Left lung (tissue), 4 donors: ENCODE measurements at regions not wholly inside any gene's neighbourhood (a gene's known extent, or its start where the extent isn't known, plus 50 kb on each side); places are given as distances from the start of the nearest gene placed in this dataset.
A peak's percentile ranks its signal among the peaks of the same experiment; 100 is the strongest.

Experiments
- ATAC-seq: fragments of 200-7000 bp; cut with Tn5 transposase; one replicate; pipeline ENCODE4 v1.9.1; 2020; ENCODE audit warnings: moderate library complexity
- DNase-seq, 4 donors: peaks; one replicate each; pipeline ENCODE4 v3.0.0-alpha.2; 2013 to 2020
- H3K27ac ChIP-seq, 2 donors: fragments of 200-600 bp; sonication (generic) in 1 of 2; one replicate each; pipeline versions ENCODE4 v1.5.0 to v1.8.0; 2020 to 2021
- H3K27me3 ChIP-seq, 2 donors: fragments of 200-600 bp; sonication (generic) in 1 of 2; one replicate each; pipeline versions ENCODE4 v1.5.0 to v1.8.0; 2020 to 2021
- H3K36me3 ChIP-seq, 2 donors: fragments of 200-600 bp; sonication (generic) in 1 of 2; one replicate each; pipeline versions ENCODE4 v1.5.0 to v1.8.0; 2020 to 2021
- H3K4me1 ChIP-seq, 2 donors: fragments of 200-600 bp; one replicate each; pipeline ENCODE4 v1.8.0; 2021
- H3K4me3 ChIP-seq, 2 donors: fragments of 200-600 bp; sonication (generic) in 1 of 2; one replicate each; pipeline versions ENCODE4 v1.5.0 to v1.8.0; 2020 to 2021; ENCODE audit warnings: mild to moderate bottlenecking in 1 of 2
- H3K9me3 ChIP-seq, 2 donors: fragments of 200-600 bp; sonication (generic) in 1 of 2; one replicate each; pipeline versions ENCODE4 v1.5.0 to v1.8.0; 2020 to 2021
- CTCF ChIP-seq, 2 donors: fragments of 200-600 bp; sonication (generic) in 1 of 2; IDR thresholded peaks; one replicate each; pipeline versions ENCODE4 v1.5.0 to v1.8.0; 2021; ENCODE audit warnings: antibody characterized with exemption in 2 of 2
- intact Hi-C, 2 donors: fragments of 100-400 bp; cut with DNase I; formaldehyde crosslinking; loops; one replicate each; pipeline versions ENCODE4 v1.11.2 to v1.14.2; 2022
- donor health status: DM: no; HTN: yes; CAD: no.
- donor health status: DM: no; HTN: no; CAD: no.

DNA sequence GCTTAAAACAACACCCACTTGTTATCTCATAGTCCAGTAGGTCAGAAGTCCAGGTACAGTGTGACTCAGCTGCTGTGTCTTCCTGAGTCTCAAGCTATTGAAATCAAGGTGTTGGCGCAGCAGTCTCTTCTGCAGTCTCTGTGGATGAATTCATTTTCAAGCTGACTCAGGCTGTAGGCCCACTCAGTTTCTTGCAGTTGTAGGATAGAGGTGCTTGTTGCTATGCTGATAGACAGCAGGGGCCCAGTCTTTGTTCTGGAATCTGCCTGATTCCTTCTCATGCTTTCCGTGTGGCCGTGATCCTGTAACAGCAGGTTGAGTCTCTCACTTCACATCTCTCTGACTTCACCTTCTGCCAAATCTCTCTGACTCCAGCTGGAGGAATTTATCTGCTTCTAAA, 400.4 kb upstream of the POM121L12 start:
- Histone ChIP-seq H3K27me3 (no peaks in the 10 kb centered on the region), H3K36me3 (no peaks in the 10 kb centered on the region), H3K4me1 (no peaks in the 10 kb centered on the region), H3K27ac (no peak overlapping the region), H3K9me3 (peaks cover 0 to 9% of the 10 kb centered on the region in 2 donors), H3K4me3 (no peak overlapping the region)
- DNase-seq (no peak), ATAC-seq (no peak)
- no peak for TF ChIP-seq CTCF (IDR thresholded peaks at IDR 0.05)
- intact Hi-C loops: no loop called here

DNA sequence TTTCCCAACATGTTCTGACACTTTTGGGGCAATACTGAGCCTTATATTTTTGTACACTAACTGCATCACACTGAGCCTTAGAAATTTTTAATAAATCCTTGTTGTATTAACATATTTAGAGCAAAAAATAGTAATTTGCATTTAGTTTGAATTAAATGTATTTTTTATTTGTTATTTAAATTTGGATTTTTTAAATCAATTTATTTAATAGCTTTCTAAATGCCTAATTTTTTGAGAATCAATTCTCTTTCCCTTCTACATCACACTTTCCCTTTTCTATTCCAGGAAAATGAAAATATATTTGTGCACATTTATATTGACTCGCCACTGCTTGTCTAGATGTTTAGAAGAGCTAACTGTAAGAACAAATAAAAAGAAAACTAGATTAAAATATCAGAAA, 414.6 kb upstream of the POM121L12 start:
- DNase-seq: no peak
- no peak overlapping the region for H3K27ac ChIP-seq
- no peak for ATAC-seq
- H3K9me3 ChIP-seq: peaks cover 0 to 3% of the 10 kb centered on the region in 2 donors
- H3K36me3 ChIP-seq: no peaks in the 10 kb centered on the region
- no peak overlapping the region for H3K4me3 ChIP-seq
- no peaks in the 10 kb centered on the region for H3K4me1 ChIP-seq
- H3K27me3 ChIP-seq: no peaks in the 10 kb centered on the region
- intact Hi-C loops: no loop called here
- TF ChIP-seq CTCF (IDR thresholded peaks at IDR 0.05): no peak

GRCh38 chr7:52616552-52616951, 418.9 kb upstream of the POM121L12 start:
- no peak for DNase-seq
- no peak for ATAC-seq
- H3K4me1 ChIP-seq: no peaks in the 10 kb centered on the region
- H3K9me3 ChIP-seq: no peaks in the 10 kb centered on the region
- no peaks in the 10 kb centered on the region for H3K36me3 ChIP-seq
- intact Hi-C loops: no loop called here
- TF ChIP-seq CTCF (IDR thresholded peaks at IDR 0.05): no peak
- H3K27me3 ChIP-seq: no peaks in the 10 kb centered on the region
- no peak overlapping the region for H3K27ac ChIP-seq
- H3K4me3 ChIP-seq: no peak overlapping the region

DNA sequence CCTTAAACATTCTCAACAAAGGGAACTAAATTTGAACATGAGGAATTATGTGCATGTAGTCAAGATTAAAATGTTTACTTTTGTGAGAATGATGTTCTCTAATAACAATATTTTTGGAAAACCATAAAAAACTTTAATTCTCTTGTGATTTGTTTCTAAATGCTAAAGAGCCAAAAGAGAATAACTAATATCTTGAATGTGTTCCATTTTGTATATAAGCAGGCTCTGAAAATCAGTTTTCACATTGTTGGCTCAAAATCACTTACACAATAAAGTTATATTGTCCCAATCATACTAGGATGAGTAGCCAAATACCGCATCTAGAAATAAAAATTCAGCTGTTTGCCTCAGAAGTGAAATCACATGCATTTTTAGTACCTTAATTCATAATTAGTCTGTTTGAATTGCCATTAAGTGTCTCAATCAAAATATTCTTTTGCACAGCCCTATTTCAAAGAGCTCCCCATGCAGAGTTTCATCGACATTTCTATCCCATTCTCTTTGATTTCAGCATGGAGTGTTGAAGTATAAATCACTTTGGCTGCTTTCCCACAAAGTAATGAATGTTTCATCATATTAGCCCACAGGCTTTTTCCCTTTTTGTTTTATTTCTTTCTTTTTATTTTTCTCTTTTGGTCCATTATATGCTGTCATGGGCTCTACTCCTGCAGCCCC, 420.3 kb upstream of the POM121L12 start:
- H3K4me1 ChIP-seq: no peaks in the 10 kb centered on the region
- H3K9me3 ChIP-seq: no peaks in the 10 kb centered on the region
- no peak overlapping the region for H3K27ac ChIP-seq
- no peak for TF ChIP-seq CTCF (IDR thresholded peaks at IDR 0.05)
- DNase-seq (peak in 2 of 4 donors; percentile 3 to 10), ATAC-seq (no peak)
- intact Hi-C loops: no loop called here
- no peaks in the 10 kb centered on the region for H3K27me3 ChIP-seq
- no peaks in the 10 kb centered on the region for H3K36me3 ChIP-seq
- no peak overlapping the region for H3K4me3 ChIP-seq

DNA sequence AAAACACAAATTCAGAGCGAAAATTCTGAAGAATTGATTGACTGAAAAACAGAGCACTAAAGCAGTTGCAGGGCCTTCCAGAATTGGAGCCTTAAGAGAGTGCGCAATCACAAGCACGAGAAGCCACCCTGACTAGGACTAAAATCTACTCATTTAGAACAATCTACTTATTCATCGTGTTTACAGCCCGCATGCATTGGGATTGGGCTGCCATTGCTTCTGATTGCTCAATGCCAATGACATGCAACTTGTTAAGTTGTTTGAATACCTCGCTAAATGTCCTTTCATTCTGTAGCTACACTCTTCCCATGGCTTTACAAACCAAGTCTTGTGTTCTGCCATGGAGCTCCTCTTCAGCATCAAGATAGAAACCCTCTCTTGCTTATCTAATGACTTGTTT, 425.9 kb upstream of the POM121L12 start:
- Histone ChIP-seq H3K27ac (no peak overlapping the region), H3K4me3 (no peak overlapping the region), H3K9me3 (no peaks in the 10 kb centered on the region), H3K4me1 (no peaks in the 10 kb centered on the region), H3K36me3 (no peaks in the 10 kb centered on the region), H3K27me3 (no peaks in the 10 kb centered on the region)
- ATAC-seq: no peak
- intact Hi-C loops: no loop called here
- no peak for TF ChIP-seq CTCF (IDR thresholded peaks at IDR 0.05)
- DNase-seq: no peak
